Panc1 (cell line): ENCODE measurements at regions not wholly inside any gene's neighbourhood (a gene's known extent, or its start where the extent isn't known, plus 50 kb on each side); places are given as distances from the start of the nearest gene placed in this dataset.

Experiments
- ATAC-seq: fragments of 200-7000 bp; cut with Tn5 transposase; 2 replicates; pipeline ENCODE4 v1.9.1; 2020; ENCODE audit warnings: mild to moderate bottlenecking, moderate library complexity
- BruUV-seq: library from RNA; stranded (reverse); fragments of 400-500 nt; replicated peaks from 2 replicates; lab custom pipeline; 2021; lab: Mats Ljungman, UMichigan
- CTCF ChIA-PET: fragments of 300-600 bp; sonication (Branson Sonifier 250); formaldehyde crosslinking; loops from one replicate; lab custom pipeline; 2022; ENCODE audit warnings: antibody characterized with exemption; lab: Charles Lee
- POLR2A ChIA-PET: fragments of 300-600 bp; sonication (Branson Sonifier 250); formaldehyde crosslinking; loops from one replicate; lab custom pipeline; 2022; ENCODE audit warnings: antibody characterized with exemption; lab: Charles Lee
- DNase-seq: peaks from one replicate; pipeline ENCODE4 v3.0.0-alpha.2; 2010; ENCODE audit warnings: low read depth, low spot score
- H3K27ac ChIP-seq: 2 replicates; pipeline ENCODE4 v1.5.1; 2011; ENCODE audit warnings: mild to moderate bottlenecking, low read length, inconsistent platforms
- H3K27me3 ChIP-seq: fragments of 200-500 bp; sonication (Bioruptor generic); 2 replicates; pipeline ENCODE4 v1.6.0; 2014; ENCODE audit warnings: low read length, inconsistent platforms; ENCODE audit not compliant: control insufficient read depth, insufficient read depth
- H3K36me3 ChIP-seq: fragments of 200-500 bp; sonication (Bioruptor generic); 2 replicates; pipeline ENCODE4 v1.5.1; 2014; ENCODE audit warnings: inconsistent platforms, mild to moderate bottlenecking, low read length, moderate library complexity; ENCODE audit not compliant: control insufficient read depth, insufficient read depth
- H3K4me1 ChIP-seq: 2 replicates; pipeline ENCODE4 v1.5.1; 2011; ENCODE audit warnings: inconsistent platforms, mild to moderate bottlenecking, low read length, moderate library complexity; ENCODE audit not compliant: control insufficient read depth, insufficient read depth
- H3K4me3 ChIP-seq, 2 experiments: 2 replicates each; pipeline ENCODE4 v1.5.1; 2011 to 2012; ENCODE audit warnings: low read depth in 2 of 2, low read length in 2 of 2, mild to moderate bottlenecking in 2 of 2, inconsistent platforms in 1 of 2, moderate library complexity in 1 of 2
- H3K9me3 ChIP-seq: fragments of 200-500 bp; sonication (Bioruptor generic); 2 replicates; pipeline ENCODE4 v1.5.1; 2014; ENCODE audit warnings: low read depth, mild to moderate bottlenecking, inconsistent platforms, low read length, moderate library complexity; ENCODE audit not compliant: control insufficient read depth, insufficient read depth
- POLR2AphosphoS5 ChIP-seq: IDR thresholded peaks from 2 replicates; pipeline ENCODE4 v1.6.1; 2012; ENCODE audit warnings: mild to moderate bottlenecking, low read depth, low read length, moderate library complexity
- SIN3A ChIP-seq: IDR thresholded peaks from 2 replicates; pipeline ENCODE4 v1.6.1; 2012; ENCODE audit warnings: low read depth, mild to moderate bottlenecking, low read length, moderate library complexity, borderline replicate concordance; ENCODE audit not compliant: insufficient read depth
- TCF7L2 ChIP-seq: IDR thresholded peaks from 2 replicates; pipeline ENCODE4 v1.6.1; 2011; ENCODE audit warnings: mild to moderate bottlenecking, low read depth, low read length, inconsistent platforms
- in situ Hi-C: cut with HindIII; loops from 2 replicates; pipeline ENCODE4 v1.10.0; 2016; ENCODE audit warnings: low sequenced_read_pairs, low pct_unique_long_range_greater_than_20kb
- intact Hi-C: fragments of 100-400 bp; cut with micrococcal nuclease; formaldehyde crosslinking; loops from one replicate; pipeline ENCODE4 v1.10.0; 2022; ENCODE audit not compliant: unreplicated experiment
- TF ChIP-seq, protein P1 (sequence below): fragments of 450-650 bp; IDR thresholded peaks from 2 replicates; pipeline ENCODE4 v1.5.1; 2017; ENCODE audit warnings: mild to moderate bottlenecking
- TF ChIP-seq, protein P2 (sequence below), 2 experiments: IDR thresholded peaks; 2 replicates each; pipeline ENCODE4 v1.6.1; 2011 to 2012; ENCODE audit warnings: low read depth in 2 of 2, control low read depth in 1 of 2, low read length in 1 of 2, mild to moderate bottlenecking in 1 of 2, moderate library complexity in 1 of 2; ENCODE audit not compliant: insufficient read depth in 1 of 2

DNA sequence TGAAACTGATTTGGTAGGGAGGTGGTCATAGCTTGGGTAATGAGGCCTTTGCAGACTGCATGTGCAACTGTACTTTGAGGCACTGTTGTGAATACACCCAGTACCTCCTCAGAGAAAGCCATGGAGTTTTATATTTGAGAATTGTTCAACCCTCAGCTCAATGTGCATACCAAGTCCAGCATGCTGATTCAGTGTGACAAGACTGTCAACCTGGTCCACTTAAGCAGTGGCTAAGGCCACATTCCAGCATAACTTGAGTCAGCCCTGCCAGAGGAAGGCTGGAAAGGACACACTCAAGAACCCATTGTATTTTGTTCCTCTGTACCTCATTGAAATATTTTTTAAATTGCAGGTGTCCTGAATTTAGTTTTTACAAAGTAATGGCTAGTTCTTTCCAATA, 121.8 kb upstream of the HNMT start:
- Histone ChIP-seq H3K4me3 (no peak overlapping the region), H3K9me3 (no peaks in the 10 kb centered on the region), H3K27me3 (no peaks in the 10 kb centered on the region), H3K4me1 (no peaks in the 10 kb centered on the region), H3K36me3 (no peaks in the 10 kb centered on the region), H3K27ac (no peak overlapping the region)
- ATAC-seq (no peak), DNase-seq (no peak)
- POLR2A ChIA-PET: no interaction called here
- BruUV-seq: no TSS peak
- in situ Hi-C loops: no loop called here
- intact Hi-C loops: no loop called here
- CTCF ChIA-PET: no interaction called here
- no peak for TF ChIP-seq SIN3A
- TF ChIP-seq TCF7L2: no peak
- TF ChIP-seq, protein P1, sequence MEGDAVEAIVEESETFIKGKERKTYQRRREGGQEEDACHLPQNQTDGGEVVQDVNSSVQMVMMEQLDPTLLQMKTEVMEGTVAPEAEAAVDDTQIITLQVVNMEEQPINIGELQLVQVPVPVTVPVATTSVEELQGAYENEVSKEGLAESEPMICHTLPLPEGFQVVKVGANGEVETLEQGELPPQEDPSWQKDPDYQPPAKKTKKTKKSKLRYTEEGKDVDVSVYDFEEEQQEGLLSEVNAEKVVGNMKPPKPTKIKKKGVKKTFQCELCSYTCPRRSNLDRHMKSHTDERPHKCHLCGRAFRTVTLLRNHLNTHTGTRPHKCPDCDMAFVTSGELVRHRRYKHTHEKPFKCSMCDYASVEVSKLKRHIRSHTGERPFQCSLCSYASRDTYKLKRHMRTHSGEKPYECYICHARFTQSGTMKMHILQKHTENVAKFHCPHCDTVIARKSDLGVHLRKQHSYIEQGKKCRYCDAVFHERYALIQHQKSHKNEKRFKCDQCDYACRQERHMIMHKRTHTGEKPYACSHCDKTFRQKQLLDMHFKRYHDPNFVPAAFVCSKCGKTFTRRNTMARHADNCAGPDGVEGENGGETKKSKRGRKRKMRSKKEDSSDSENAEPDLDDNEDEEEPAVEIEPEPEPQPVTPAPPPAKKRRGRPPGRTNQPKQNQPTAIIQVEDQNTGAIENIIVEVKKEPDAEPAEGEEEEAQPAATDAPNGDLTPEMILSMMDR: no peak
- no peak for TF ChIP-seq POLR2AphosphoS5
- TF ChIP-seq, protein P2, sequence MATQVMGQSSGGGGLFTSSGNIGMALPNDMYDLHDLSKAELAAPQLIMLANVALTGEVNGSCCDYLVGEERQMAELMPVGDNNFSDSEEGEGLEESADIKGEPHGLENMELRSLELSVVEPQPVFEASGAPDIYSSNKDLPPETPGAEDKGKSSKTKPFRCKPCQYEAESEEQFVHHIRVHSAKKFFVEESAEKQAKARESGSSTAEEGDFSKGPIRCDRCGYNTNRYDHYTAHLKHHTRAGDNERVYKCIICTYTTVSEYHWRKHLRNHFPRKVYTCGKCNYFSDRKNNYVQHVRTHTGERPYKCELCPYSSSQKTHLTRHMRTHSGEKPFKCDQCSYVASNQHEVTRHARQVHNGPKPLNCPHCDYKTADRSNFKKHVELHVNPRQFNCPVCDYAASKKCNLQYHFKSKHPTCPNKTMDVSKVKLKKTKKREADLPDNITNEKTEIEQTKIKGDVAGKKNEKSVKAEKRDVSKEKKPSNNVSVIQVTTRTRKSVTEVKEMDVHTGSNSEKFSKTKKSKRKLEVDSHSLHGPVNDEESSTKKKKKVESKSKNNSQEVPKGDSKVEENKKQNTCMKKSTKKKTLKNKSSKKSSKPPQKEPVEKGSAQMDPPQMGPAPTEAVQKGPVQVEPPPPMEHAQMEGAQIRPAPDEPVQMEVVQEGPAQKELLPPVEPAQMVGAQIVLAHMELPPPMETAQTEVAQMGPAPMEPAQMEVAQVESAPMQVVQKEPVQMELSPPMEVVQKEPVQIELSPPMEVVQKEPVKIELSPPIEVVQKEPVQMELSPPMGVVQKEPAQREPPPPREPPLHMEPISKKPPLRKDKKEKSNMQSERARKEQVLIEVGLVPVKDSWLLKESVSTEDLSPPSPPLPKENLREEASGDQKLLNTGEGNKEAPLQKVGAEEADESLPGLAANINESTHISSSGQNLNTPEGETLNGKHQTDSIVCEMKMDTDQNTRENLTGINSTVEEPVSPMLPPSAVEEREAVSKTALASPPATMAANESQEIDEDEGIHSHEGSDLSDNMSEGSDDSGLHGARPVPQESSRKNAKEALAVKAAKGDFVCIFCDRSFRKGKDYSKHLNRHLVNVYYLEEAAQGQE (IDR thresholded peaks at IDR 0.05; ENCODE audit: insufficient read depth in 1 of 2, low read depth in 2 of 2, low read length in 1 of 2): no peak

- H3K4me1 ChIP-seq: no peaks in the 10 kb centered on the region
- TF ChIP-seq POLR2AphosphoS5: no peak
- TF ChIP-seq, protein P2 (IDR thresholded peaks at IDR 0.05; ENCODE audit: insufficient read depth in 1 of 2, low read depth in 2 of 2, low read length in 1 of 2): no peak
- TF ChIP-seq SIN3A: no peak
- TF ChIP-seq TCF7L2: no peak
- TF ChIP-seq, protein P1: no peak
- no peaks in the 10 kb centered on the region for H3K27me3 ChIP-seq
- ATAC-seq: no peak
- no peaks in the 10 kb centered on the region for H3K36me3 ChIP-seq
- POLR2A ChIA-PET: no interaction called here
- H3K27ac ChIP-seq: no peak overlapping the region
- intact Hi-C loops: no loop called here
- CTCF ChIA-PET: no interaction called here
- no TSS peak for BruUV-seq
- DNase-seq: no peak
- no peaks in the 10 kb centered on the region for H3K9me3 ChIP-seq
- no peak overlapping the region for H3K4me3 ChIP-seq
- in situ Hi-C loops: no loop called here
Measured at GRCh38 chr2:137842952-137843351, 121.3 kb upstream of the HNMT start.
